Activated CD4-positive, alpha-beta T cell treated with anti-CD3 and anti-CD28 coated beads, Interleukin-2, amount 50 U/mL, for 4 hours (primary cell): ENCODE measurements at regions not wholly inside any gene's neighbourhood (a gene's known extent, or its start where the extent isn't known, plus 50 kb on each side); places are given as distances from the start of the nearest gene placed in this dataset.

Source experiments
- DNase-seq, 2 experiments: peaks; one replicate each; pipeline ENCODE4 v3.0.0-alpha.2; 2020

- DNase-seq, result no peak
Observed at GRCh38 chr10:3225561-3225960, 53.0 kb upstream of the PITRM1 start.

GRCh38 chr10:3224241-3224640, 51.7 kb upstream of the PITRM1 start:
- DNase-seq, result no peak

GRCh38 chr10:3222626-3223025, 50.0 kb upstream of the PITRM1 start:
- no peak for DNase-seq
